Pancreas (tissue), 10 donors: ENCODE measurements at regions not wholly inside any gene's neighbourhood (a gene's known extent, or its start where the extent isn't known, plus 50 kb on each side); places are given as distances from the start of the nearest gene placed in this dataset.
A peak's percentile ranks its signal among the peaks of the same experiment; 100 is the strongest.

Experiments
- ATAC-seq, 4 donors: fragments of 200-7000 bp; cut with Tn5 transposase; one replicate each; pipeline versions ENCODE4 v1.8.0 to v1.9.1; 2020; ENCODE audit warnings: mild to moderate bottlenecking in 4 of 4, moderate library complexity in 4 of 4
- DNase-seq, 6 donors: peaks; one replicate each; pipeline ENCODE4 v3.0.0-alpha.2; 2020
- FAIRE-seq: peaks from 2 replicates; lab custom pipeline; 2012; peaks lifted over from hg19 to GRCh38; lab: Jason Lieb, UNC
- H3K27ac ChIP-seq, 4 donors: fragments of 200-600 bp; sonication (generic); 1 replicate in 3 of 4; 2 replicates in 1 of 4; pipeline versions ENCODE4 v1.5.0 to v1.8.0; 2020
- H3K27me3 ChIP-seq, 4 donors: fragments of 200-600 bp; one replicate each; pipeline ENCODE4 v1.8.0; 2021
- H3K36me3 ChIP-seq, 3 donors: fragments of 200-600 bp; sonication (generic) in 1 of 3; one replicate each; pipeline versions ENCODE4 v1.5.0 to v1.8.0; 2020 to 2021
- H3K4me1 ChIP-seq, 3 donors: fragments of 200-600 bp; one replicate each; pipeline ENCODE4 v1.8.0; 2021
- H3K4me3 ChIP-seq, 4 donors: fragments of 200-600 bp; sonication (generic) in 2 of 4; one replicate each; pipeline versions ENCODE4 v1.5.0 to v1.8.0; 2020 to 2021
- H3K9me3 ChIP-seq, 4 donors: fragments of 200-600 bp; one replicate each; pipeline ENCODE4 v1.8.0; 2021
- CTCF ChIP-seq, 4 donors: fragments of 200-600 bp; sonication (generic) in 3 of 4; IDR thresholded peaks; one replicate each; pipeline versions ENCODE4 v1.5.0 to v1.8.0; 2021; ENCODE audit warnings: antibody characterized with exemption in 4 of 4
- WGBS, 2 donors: extraction: QIAGEN DNeasy Blood & Tissue Kit; methylation state at CpG; one replicate each; pipeline ENCODE4 v1.1.7; 2013; 5-methylcytosine and 5-hydroxymethylcytosine counted together
- intact Hi-C, 3 donors: fragments of 100-400 bp; cut with DNase I; formaldehyde crosslinking; loops; one replicate each; pipeline versions ENCODE4 v1.11.1 to v1.14.2; 2022
- donor health status: healthy with polysubstance abuse.
- donor health status: DM: no; HTN: no; CAD: no; lungs with moderate emphysema.
- donor health status: DM: no; HTN: no; CAD: no.
- donor health status: control.
- donor health status: control.
- donor health status: Bipolar disorder and iron deficiency.
- donor health status: DM: yes; HTN: yes; CAD: no.
- donor health status: DM: no; HTN: no; CAD: no.
- donor health status: DM: no; HTN: no; CAD: no.
- donor health status: DM: yes; HTN: yes; CAD: no.

GRCh38 chr5:77560677-77561263, 68.7 kb upstream of the WDR41 start:
- intact Hi-C loops: no loop called here
- DNase-seq (no peak), ATAC-seq (peak in 3 of 4 donors; percentile 56 to 59 (median 57)), FAIRE-seq (peak; percentile 23)
- H3K4me3 ChIP-seq: no peak overlapping the region
- no peaks in the 10 kb centered on the region for H3K4me1 ChIP-seq
- H3K36me3 ChIP-seq: no peaks in the 10 kb centered on the region
- H3K27ac ChIP-seq: no peak overlapping the region
- H3K27me3 ChIP-seq: no peaks in the 10 kb centered on the region
- 3% methylated on average over 1 of the region's 1 CpG for WGBS, 2 donors
- H3K9me3 ChIP-seq: no peaks in the 10 kb centered on the region
- TF ChIP-seq CTCF (IDR thresholded peaks at IDR 0.05): peak in 3 of 4 donors; percentile 24 to 34 (median 27)

DNA sequence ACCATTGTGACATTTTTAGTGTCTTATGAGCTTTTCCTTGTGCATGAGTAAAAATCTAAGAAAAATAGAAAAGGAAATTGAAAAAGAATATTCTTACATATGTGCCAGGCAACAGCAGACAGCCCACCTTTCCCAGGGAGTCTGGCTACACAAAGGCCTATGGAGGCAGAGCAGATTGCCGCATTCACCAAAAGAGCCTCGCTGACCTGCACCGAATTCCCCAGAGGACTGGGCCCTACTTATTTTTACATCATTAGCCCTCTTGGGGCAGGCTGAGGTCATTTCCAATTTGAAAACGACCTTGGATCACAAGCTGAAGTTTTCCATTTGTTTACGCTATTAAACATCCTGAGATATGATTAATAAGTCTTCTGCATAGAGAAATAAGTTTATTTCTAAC, 66.2 kb upstream of the WDR41 start:
- H3K27me3 ChIP-seq: no peaks in the 10 kb centered on the region
- WGBS, 2 donors: 59 to 61% methylated on average over 5 of the region's 5 CpGs
- DNase-seq (no peak), FAIRE-seq (no peak), ATAC-seq (no peak)
- H3K4me1 ChIP-seq: no peaks in the 10 kb centered on the region
- TF ChIP-seq CTCF (IDR thresholded peaks at IDR 0.05): no peak
- intact Hi-C loops: no loop called here
- no peak overlapping the region for H3K27ac ChIP-seq
- no peak overlapping the region for H3K4me3 ChIP-seq
- no peaks in the 10 kb centered on the region for H3K9me3 ChIP-seq
- no peaks in the 10 kb centered on the region for H3K36me3 ChIP-seq

GRCh38 chr5:77550406-77550805, 58.3 kb upstream of the WDR41 start:
- FAIRE-seq: no peak
- 51 to 76% methylated on average over 1 of the region's 1 CpG for WGBS, 2 donors
- H3K27me3 ChIP-seq: no peaks in the 10 kb centered on the region

DNA sequence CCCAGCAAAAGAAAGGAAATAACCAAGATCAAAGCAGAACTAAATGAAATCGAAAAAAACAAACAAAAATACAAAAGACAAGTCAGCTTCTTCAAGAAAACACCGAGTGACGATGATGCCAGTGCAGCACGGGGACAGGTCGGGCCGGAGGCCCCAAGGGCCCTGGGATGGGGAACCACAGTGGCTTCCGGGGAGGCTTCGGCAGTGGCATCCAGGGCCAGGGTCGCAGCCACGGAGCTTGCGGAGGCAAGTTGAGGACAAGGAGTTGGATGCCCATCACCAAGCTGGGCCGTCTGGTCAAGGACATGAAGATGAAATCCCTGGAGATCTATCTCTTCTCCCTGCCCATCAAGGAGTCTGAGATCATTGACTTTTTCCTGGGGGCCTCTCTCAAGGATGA, 53.2 kb upstream of the WDR41 start:
- TF ChIP-seq CTCF (IDR thresholded peaks at IDR 0.05): no peak
- DNase-seq: peak in 1 of 6 donors; percentile 32
- Histone ChIP-seq H3K36me3 (no peaks in the 10 kb centered on the region), H3K9me3 (no peaks in the 10 kb centered on the region), H3K4me1 (no peaks in the 10 kb centered on the region), H3K27ac (no peak overlapping the region), H3K4me3 (no peak overlapping the region), H3K27me3 (no peaks in the 10 kb centered on the region)
- no peak for ATAC-seq
- intact Hi-C loops: no loop called here
- WGBS, 2 donors: 87 to 95% methylated on average over 12 of the region's 12 CpGs
- FAIRE-seq: no peak

More at GRCh38 chr5:77550406-77550805, 58.3 kb upstream of the WDR41 start:
- TF ChIP-seq CTCF (IDR thresholded peaks at IDR 0.05): no peak
- Histone ChIP-seq H3K9me3 (no peaks in the 10 kb centered on the region), H3K4me1 (no peaks in the 10 kb centered on the region), H3K4me3 (no peak overlapping the region), H3K27ac (no peak overlapping the region), H3K36me3 (no peaks in the 10 kb centered on the region)
- intact Hi-C loops: no loop called here
- no peak for ATAC-seq
- DNase-seq: no peak
